ENCODE measurements at regions not wholly inside any gene's neighbourhood (a gene's known extent, or its start where the extent isn't known, plus 50 kb on each side); places are given as distances from the start of the nearest gene placed in this dataset.

- Mint-ChIP-seq H3K9me3 (no peaks in the 10 kb centered on the region), H3K4me3 (no peak overlapping the region), H3K36me3 (ENCODE audit: low read depth) (no peaks in the 10 kb centered on the region), H3K27ac (no peak overlapping the region), H3K27me3 (ENCODE audit: insufficient read depth) (no peaks in the 10 kb centered on the region), H3K4me1 (peaks cover 27% of the 10 kb centered on the region)
- no peak overlapping the region for H3K27ac ChIP-seq (ENCODE audit: low read depth, low read length)
- no peak for DNase-seq
- TF ChIP-seq CTCF (conservative IDR thresholded peaks at IDR 0.05) = no peak
- H3K36me3 ChIP-seq (ENCODE audit: control insufficient read depth, insufficient read depth, low read length) = no peaks in the 10 kb centered on the region
- H3K9me3 ChIP-seq (ENCODE audit: control insufficient read depth, low read length) = no peaks in the 10 kb centered on the region
- no peak overlapping the region for H3K4me3 ChIP-seq (ENCODE audit: low read length)
- 93% methylated on average over 2 to 3 of the region's 3 CpGs for WGBS, 2 experiments (ENCODE audit: insufficient coverage in 1 of 2, insufficient read length in 1 of 2)
- H3K9ac ChIP-seq (ENCODE audit: extremely low read depth, low read length, poor library complexity, severe bottlenecking) = no peak overlapping the region
- peaks cover 7% of the 10 kb centered on the region for H3K4me1 ChIP-seq (ENCODE audit: control insufficient read depth, insufficient read depth, low read length)
- no peaks in the 10 kb centered on the region for H3K27me3 ChIP-seq (ENCODE audit: control insufficient read depth, insufficient read depth, low read length, poor library complexity, severe bottlenecking)
Measured at GRCh38 chr5:167661605-167662004, 629.8 kb upstream of the WWC1 start.

GRCh38 chr5:167664222-167664804 lies 627.1 kb upstream of the WWC1 start:
- H3K4me3 ChIP-seq (ENCODE audit: low read length) = no peak overlapping the region
- H3K27me3 ChIP-seq (ENCODE audit: control insufficient read depth, insufficient read depth, low read length, poor library complexity, severe bottlenecking) = no peaks in the 10 kb centered on the region
- TF ChIP-seq CTCF (conservative IDR thresholded peaks at IDR 0.05) = no peak
- H3K9ac ChIP-seq (ENCODE audit: extremely low read depth, low read length, poor library complexity, severe bottlenecking) = no peak overlapping the region
- H3K27me3 Mint-ChIP-seq (ENCODE audit: insufficient read depth) = no peaks in the 10 kb centered on the region
- H3K9me3 ChIP-seq (ENCODE audit: control insufficient read depth, low read length) = no peaks in the 10 kb centered on the region
- no peak overlapping the region for H3K4me3 Mint-ChIP-seq
- H3K36me3 ChIP-seq (ENCODE audit: control insufficient read depth, insufficient read depth, low read length) = no peaks in the 10 kb centered on the region
- H3K27ac ChIP-seq (ENCODE audit: low read depth, low read length) = no peak overlapping the region
- no peak for DNase-seq
- H3K4me1 ChIP-seq (ENCODE audit: control insufficient read depth, insufficient read depth, low read length) = peaks cover 21% of the 10 kb centered on the region
- WGBS, 2 experiments (ENCODE audit: insufficient coverage in 1 of 2, insufficient read length in 1 of 2) = 93% methylated on average over 3 of the region's 3 CpGs; no CpG with 5 or more reads in 1 of the 2 experiments
- H3K4me1 Mint-ChIP-seq = peaks cover 28% of the 10 kb centered on the region
- H3K27ac Mint-ChIP-seq = no peak overlapping the region
- no peaks in the 10 kb centered on the region for H3K36me3 Mint-ChIP-seq (ENCODE audit: low read depth)
- H3K9me3 Mint-ChIP-seq = no peaks in the 10 kb centered on the region

GRCh38 chr5:167665841-167666375 lies 625.5 kb upstream of the WWC1 start:
- no peak overlapping the region for H3K4me3 ChIP-seq (ENCODE audit: low read length)
- Mint-ChIP-seq H3K9me3 (no peaks in the 10 kb centered on the region), H3K27me3 (ENCODE audit: insufficient read depth) (no peaks in the 10 kb centered on the region), H3K4me3 (no peak overlapping the region), H3K27ac (no peak overlapping the region), H3K36me3 (ENCODE audit: low read depth) (no peaks in the 10 kb centered on the region), H3K4me1 (peaks cover 39% of the 10 kb centered on the region)
- H3K4me1 ChIP-seq (ENCODE audit: control insufficient read depth, insufficient read depth, low read length) = peaks cover 30% of the 10 kb centered on the region
- no peaks in the 10 kb centered on the region for H3K36me3 ChIP-seq (ENCODE audit: control insufficient read depth, insufficient read depth, low read length)
- no peak for DNase-seq
- TF ChIP-seq CTCF (conservative IDR thresholded peaks at IDR 0.05) = no peak
- H3K27ac ChIP-seq (ENCODE audit: low read depth, low read length) = no peak overlapping the region
- no peaks in the 10 kb centered on the region for H3K9me3 ChIP-seq (ENCODE audit: control insufficient read depth, low read length)
- H3K9ac ChIP-seq (ENCODE audit: extremely low read depth, low read length, poor library complexity, severe bottlenecking) = no peak overlapping the region
- no peaks in the 10 kb centered on the region for H3K27me3 ChIP-seq (ENCODE audit: control insufficient read depth, insufficient read depth, low read length, poor library complexity, severe bottlenecking)
- 87 to 94% methylated on average over 4 to 5 of the region's 5 CpGs for WGBS, 2 experiments (ENCODE audit: insufficient coverage in 1 of 2, insufficient read length in 1 of 2)

Data from endodermal cell (in vitro differentiated cells).